ENCODE measurements at regions not wholly inside any gene's neighbourhood (a gene's known extent, or its start where the extent isn't known, plus 50 kb on each side); places are given as distances from the start of the nearest gene placed in this dataset.
"Not testable (repeated sequence)": the region's sequence is repeated elsewhere in the genome, so short reads cannot be mapped to it uniquely, and the experiment has no call there.

- ATAC-seq: no peak
- DNase-seq (ENCODE audit: low spot score in 2 of 2): no peak
- Mint-ChIP-seq H3K36me3 (peaks cover 0 to 3% of the 10 kb centered on the region in 2 donors), H3K27ac (no peak overlapping the region), H3K9me3 (peaks cover 0 to 3% of the 10 kb centered on the region in 2 donors)
Observed at GRCh38 chr3:181354140-181354539, 357.6 kb upstream of the SOX2 start.

DNA sequence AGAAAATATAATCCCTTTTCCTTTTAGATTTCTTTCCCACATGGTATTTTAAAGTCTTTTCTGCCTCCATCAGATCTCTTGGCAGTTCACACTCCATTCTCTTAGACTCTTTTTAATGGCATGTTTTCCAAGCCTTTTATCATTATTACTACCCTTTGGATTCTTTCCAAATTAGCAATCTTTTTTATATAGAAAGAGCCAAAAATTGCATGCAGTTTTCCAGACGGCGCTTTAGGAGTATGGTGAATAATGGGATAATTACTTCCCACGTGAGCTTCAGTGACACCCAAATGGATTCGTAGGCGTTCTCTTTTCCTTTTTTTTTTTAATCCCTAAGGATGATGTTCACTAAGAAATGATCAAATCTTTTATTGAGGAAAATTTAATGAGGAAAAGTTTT is 354.8 kb upstream of the DNAJC19 start:
- ATAC-seq (no peak), DNase-seq (ENCODE audit: low spot score in 2 of 2) (no peak)
- Mint-ChIP-seq H3K27ac (no peak overlapping the region), H3K9me3 (peaks cover 0 to 2% of the 10 kb centered on the region in 2 donors), H3K36me3 (no peaks in the 10 kb centered on the region)

GRCh38 chr3:181336597-181336996 is 347.1 kb upstream of the DNAJC19 start:
- Mint-ChIP-seq H3K9me3 (peaks cover 0 to 2% of the 10 kb centered on the region in 2 donors), H3K27ac (no peak overlapping the region), H3K36me3 (no peaks in the 10 kb centered on the region)
- DNase-seq (ENCODE audit: low spot score in 2 of 2) (no peak), ATAC-seq (no peak)

DNA sequence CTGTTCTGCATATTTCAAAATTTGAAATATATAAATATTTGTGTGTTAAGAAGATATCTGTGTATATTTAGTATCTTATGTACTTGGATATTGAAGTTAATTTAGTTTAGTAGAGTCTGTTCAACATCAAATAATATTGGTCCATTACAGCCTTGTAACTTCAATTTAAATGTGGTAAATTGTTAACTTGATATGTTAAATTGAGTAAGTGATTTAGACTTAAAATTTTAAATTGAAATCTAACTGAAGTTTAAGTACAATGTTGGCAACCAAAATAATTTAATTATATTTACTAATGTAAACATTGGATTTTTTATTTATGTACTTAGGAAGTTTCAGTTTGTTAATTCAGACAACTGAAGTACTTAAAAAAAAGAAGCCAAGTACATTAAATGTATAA is 343.9 kb upstream of the DNAJC19 start:
- DNase-seq (ENCODE audit: low spot score in 2 of 2) (no peak), ATAC-seq (no peak)
- Mint-ChIP-seq H3K9me3 (no peaks in the 10 kb centered on the region), H3K27ac (no peak overlapping the region), H3K36me3 (no peaks in the 10 kb centered on the region)

- H3K36me3 Mint-ChIP-seq: no peaks in the 10 kb centered on the region
- no peak for ATAC-seq
- H3K27ac Mint-ChIP-seq: no peak overlapping the region
- DNase-seq (ENCODE audit: low spot score in 2 of 2): no peak
- H3K9me3 Mint-ChIP-seq: no peaks in the 10 kb centered on the region
Observed at GRCh38 chr3:181330821-181331563, 341.5 kb upstream of the DNAJC19 start.

DNA sequence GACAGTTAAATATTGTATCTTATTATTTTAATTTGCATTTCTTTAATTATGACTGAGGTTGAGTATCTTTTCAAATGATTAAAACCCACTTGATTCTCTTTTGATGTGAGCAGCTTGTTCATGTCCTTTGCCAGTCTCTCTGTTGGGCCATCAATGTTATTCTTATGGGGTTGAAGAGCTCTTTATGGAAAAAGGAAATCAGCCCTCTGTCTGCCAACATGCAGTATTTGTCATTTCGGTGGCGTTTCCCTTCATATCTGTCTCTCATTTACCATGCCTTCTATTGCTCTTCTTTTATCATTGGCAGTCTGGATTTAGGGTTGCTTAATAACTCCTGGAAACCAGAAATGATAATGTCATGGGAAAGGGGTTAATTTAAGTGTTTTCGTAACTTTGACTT is 340.7 kb upstream of the DNAJC19 start:
- no peak for ATAC-seq
- no peaks in the 10 kb centered on the region for H3K36me3 Mint-ChIP-seq

DNA sequence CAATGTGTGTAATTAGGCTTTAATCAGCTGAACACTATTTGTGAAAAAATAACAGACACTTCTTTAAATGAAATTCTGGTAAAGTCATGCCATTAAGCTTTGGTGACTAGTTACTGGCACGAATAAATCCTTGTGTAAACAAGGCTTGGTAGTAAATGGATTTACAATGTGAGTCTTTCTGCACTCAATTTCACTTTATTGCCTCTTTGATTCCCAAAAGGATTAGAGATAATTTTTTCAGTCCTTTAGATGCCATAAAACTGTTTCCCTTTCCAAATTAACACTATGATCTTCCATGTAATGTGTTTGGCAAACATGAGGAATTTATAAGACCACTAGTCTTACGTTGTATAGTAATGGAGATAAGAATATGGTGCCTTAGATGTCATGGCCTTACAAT is 339.5 kb upstream of the DNAJC19 start:
- ATAC-seq: no peak

More for the DNA sequence above, 340.7 kb upstream of the DNAJC19 start:
- DNase-seq (ENCODE audit: low spot score in 2 of 2): no peak
- no peak overlapping the region for H3K27ac Mint-ChIP-seq
- H3K9me3 Mint-ChIP-seq: no peaks in the 10 kb centered on the region

DNA sequence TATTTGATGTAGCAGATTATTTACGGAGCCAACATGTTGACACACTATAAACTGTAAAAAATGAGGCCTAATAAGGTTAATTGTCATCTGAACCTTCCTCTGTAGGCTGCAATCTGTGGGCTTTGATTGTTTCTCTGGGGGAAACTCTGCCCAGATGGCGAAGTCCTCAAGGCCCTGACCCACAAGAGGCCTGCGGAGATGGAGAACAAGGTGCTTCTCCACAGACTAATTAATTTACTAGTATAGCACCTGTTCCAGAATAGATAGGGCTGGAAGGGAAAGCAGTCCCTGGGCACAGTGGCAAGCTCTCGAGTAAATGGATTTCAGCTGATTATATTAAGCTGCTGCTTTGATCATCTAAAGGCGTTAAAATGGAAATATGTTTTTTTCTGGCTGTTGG is 338.8 kb upstream of the DNAJC19 start:
- Mint-ChIP-seq H3K9me3 (no peaks in the 10 kb centered on the region), H3K27ac (no peak overlapping the region), H3K36me3 (no peaks in the 10 kb centered on the region)
- no peak for ATAC-seq
- no peak for DNase-seq (ENCODE audit: low spot score in 2 of 2)

More for the DNA sequence above, 339.5 kb upstream of the DNAJC19 start:
- DNase-seq (ENCODE audit: low spot score in 2 of 2): no peak
- no peak overlapping the region for H3K27ac Mint-ChIP-seq
- no peaks in the 10 kb centered on the region for H3K9me3 Mint-ChIP-seq
- H3K36me3 Mint-ChIP-seq: no peaks in the 10 kb centered on the region

DNA sequence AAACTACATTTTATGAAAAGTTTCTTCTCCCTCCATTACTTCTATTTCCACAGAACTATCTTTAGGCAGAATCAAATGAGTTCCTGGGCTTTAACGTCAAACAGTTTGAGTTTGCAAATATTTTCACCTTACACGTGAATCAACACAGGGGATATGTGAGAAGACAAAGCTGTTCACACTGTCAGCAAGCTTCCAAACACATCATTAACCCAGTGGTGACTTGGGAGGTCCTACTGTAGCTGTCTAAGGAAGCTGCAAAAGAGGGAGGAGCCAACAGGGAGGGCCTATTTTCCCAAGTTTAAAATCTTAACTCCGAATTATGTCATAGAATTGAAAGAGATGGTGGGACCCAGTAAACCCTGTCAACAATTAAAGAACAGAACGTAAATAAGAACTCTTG is 337.8 kb upstream of the DNAJC19 start:
- no peak for ATAC-seq
- DNase-seq (ENCODE audit: low spot score in 2 of 2): no peak
- Mint-ChIP-seq H3K36me3 (peaks cover 0 to 8% of the 10 kb centered on the region in 2 donors), H3K9me3 (peaks cover 6 to 7% of the 10 kb centered on the region in 2 donors), H3K27ac (no peak overlapping the region)

- Mint-ChIP-seq H3K27ac (no peak overlapping the region), H3K9me3 (peaks cover 12 to 14% of the 10 kb centered on the region in 2 donors), H3K36me3 (peaks cover 0 to 14% of the 10 kb centered on the region in 2 donors)
- ATAC-seq (no peak), DNase-seq (ENCODE audit: low spot score in 2 of 2) (no peak)
Observed at GRCh38 chr3:181326637-181327223, 337.2 kb upstream of the DNAJC19 start.

GRCh38 chr3:181324516-181324915 is 335.0 kb upstream of the DNAJC19 start:
- peaks cover 14 to 16% of the 10 kb centered on the region in 2 donors for H3K9me3 Mint-ChIP-seq
- H3K27ac Mint-ChIP-seq; ATAC-seq; DNase-seq (ENCODE audit: low spot score in 2 of 2): not testable (repeated sequence)
- H3K36me3 Mint-ChIP-seq: peaks cover 0 to 16% of the 10 kb centered on the region in 2 donors

GRCh38 chr3:181318321-181318720 is 328.8 kb upstream of the DNAJC19 start:
- Mint-ChIP-seq H3K9me3 (peaks cover 16 to 22% of the 10 kb centered on the region in 2 donors), H3K27ac (no peak overlapping the region), H3K36me3 (peaks cover 0 to 16% of the 10 kb centered on the region in 2 donors)
- DNase-seq (ENCODE audit: low spot score in 2 of 2) (no peak), ATAC-seq (no peak)

DNA sequence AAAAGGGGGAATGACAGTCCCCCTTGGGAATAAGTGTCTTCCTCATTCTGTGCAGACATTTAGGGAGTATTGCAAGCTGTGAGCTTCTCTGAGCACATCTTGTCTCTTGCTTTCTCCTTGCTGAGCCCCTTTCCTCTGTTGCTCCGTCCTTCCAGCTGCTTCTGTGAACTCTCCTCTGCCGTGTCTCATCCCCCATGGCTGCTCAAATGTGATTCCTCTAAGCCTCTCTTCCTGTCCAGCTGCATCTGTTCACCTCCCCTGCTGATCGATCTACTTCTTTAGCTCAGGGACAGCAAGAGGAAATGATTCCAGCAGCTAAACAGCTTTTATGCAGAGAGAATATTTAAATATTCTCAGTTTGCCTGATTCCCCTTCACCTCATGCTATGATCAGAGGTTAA is 328.0 kb upstream of the DNAJC19 start:
- Mint-ChIP-seq H3K27ac (no peak overlapping the region), H3K9me3 (peaks cover 10 to 17% of the 10 kb centered on the region in 2 donors), H3K36me3 (peaks cover 0 to 10% of the 10 kb centered on the region in 2 donors)
- ATAC-seq (no peak), DNase-seq (ENCODE audit: low spot score in 2 of 2) (no peak)

DNA sequence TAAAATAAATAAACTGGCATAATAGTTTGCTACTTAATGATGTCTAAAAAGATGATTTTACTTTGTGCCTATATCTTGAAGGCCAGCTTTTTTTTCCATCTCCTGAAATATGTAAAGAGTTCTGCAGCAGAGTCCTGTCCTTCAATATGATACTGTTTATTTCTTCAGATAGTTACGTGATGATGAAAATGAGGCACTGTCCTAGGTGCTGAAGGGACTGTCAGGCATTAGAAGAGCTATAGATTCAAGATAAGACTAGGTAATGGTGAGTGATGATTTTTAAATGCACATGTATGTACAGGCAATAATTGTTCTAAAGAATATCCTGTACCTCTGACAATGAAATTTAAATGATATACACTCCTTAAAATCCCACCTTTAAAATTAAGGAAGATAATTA is 326.9 kb upstream of the DNAJC19 start:
- Mint-ChIP-seq H3K9me3 (peaks cover 0 to 7% of the 10 kb centered on the region in 2 donors), H3K27ac (no peak overlapping the region), H3K36me3 (no peaks in the 10 kb centered on the region)
- ATAC-seq (no peak), DNase-seq (ENCODE audit: low spot score in 2 of 2) (no peak)

DNA sequence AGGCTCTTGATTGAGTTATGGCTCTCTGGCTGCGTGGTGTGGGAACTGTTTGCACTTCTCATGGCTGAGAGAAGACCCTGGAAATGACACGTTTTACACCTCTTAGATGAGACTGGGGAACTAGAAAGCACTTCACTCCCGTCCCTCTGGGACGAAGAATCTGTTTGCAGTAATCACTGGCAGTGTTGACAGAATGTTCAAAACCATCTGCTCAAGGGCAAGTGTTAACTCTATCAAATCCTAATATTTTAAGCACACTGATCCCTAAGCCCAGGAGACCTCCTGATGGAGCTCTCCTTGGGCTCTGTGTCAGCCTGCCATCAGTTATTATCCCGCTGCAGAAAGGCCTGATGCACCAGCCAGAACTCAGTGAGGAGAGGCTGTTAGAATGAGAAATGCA is 323.8 kb upstream of the DNAJC19 start:
- DNase-seq (ENCODE audit: low spot score in 2 of 2): no peak
- Mint-ChIP-seq H3K36me3 (no peaks in the 10 kb centered on the region), H3K9me3 (peaks cover 0 to 2% of the 10 kb centered on the region in 2 donors), H3K27ac (no peak overlapping the region)
- ATAC-seq: no peak

DNA sequence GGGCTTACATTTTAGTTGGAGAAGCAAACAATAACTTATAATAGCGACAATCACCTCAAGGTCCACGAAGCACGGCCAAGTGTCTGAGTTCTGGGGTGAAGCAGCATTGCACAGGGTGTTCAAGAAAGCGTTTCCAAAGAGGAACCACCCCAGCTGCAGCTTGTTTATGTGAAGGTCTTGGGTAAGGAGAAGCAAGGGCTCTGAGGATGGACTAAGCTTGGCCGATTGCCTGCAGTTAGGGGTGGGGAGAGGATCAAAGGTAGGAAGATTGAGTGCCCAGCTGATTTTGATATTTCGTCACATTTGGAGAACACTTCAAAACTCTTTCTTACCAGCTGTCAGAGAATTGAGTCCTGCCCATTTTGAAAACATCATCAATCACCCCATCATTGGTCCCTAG is 321.6 kb upstream of the DNAJC19 start:
- no peak for ATAC-seq
- DNase-seq (ENCODE audit: low spot score in 2 of 2): no peak
- Mint-ChIP-seq H3K27ac (no peak overlapping the region), H3K9me3 (peaks cover 3 to 7% of the 10 kb centered on the region in 2 donors), H3K36me3 (no peaks in the 10 kb centered on the region)

DNA sequence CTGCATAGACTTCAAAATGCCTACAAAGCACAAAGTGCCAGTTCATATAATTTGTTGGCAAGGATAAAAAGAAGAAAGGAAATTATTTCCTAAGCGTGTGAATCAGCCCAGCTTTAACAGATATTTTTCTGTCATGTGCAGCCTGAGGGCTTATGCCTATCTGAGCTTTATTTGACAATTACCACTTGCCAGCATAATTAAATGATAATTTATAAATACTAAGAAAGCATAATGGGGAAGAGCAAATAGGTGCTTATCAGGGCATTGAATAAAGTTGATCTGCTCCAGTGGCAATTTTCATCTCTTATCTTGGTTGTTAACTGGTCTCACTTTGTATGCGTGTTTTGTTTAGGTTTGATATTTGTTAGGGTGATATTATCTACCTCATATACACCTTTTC is 313.4 kb upstream of the DNAJC19 start:
- no peak for ATAC-seq
- Mint-ChIP-seq H3K27ac (no peak overlapping the region), H3K9me3 (peaks cover under 1 to 7% of the 10 kb centered on the region in 2 donors), H3K36me3 (no peaks in the 10 kb centered on the region)
- no peak for DNase-seq (ENCODE audit: low spot score in 2 of 2)

- ATAC-seq (no peak), DNase-seq (ENCODE audit: low spot score in 2 of 2) (no peak)
- H3K9me3 Mint-ChIP-seq: no peaks in the 10 kb centered on the region
- H3K36me3 Mint-ChIP-seq: no peaks in the 10 kb centered on the region
- H3K27ac Mint-ChIP-seq: no peak overlapping the region
Observed at GRCh38 chr3:181300033-181300432, 310.5 kb upstream of the DNAJC19 start.

Data from activated naive CD4-positive, alpha-beta T cell treated with anti-CD3 and anti-CD28 coated beads, Interleukin-2, amount 50 U/mL, for 72 hours (primary cell).